C4-2B (cell line): ENCODE measurements at regions not wholly inside any gene's neighbourhood (a gene's known extent, or its start where the extent isn't known, plus 50 kb on each side); places are given as distances from the start of the nearest gene placed in this dataset.

Experiments
- CTCF ChIP-seq: fragments of 450-650 bp; conservative IDR thresholded peaks from 2 replicates; pipeline ENCODE4 v1.5.1; 2017; ENCODE audit warnings: mild to moderate bottlenecking
- ZFX ChIP-seq: fragments of 450-650 bp; IDR thresholded peaks from 2 replicates; pipeline ENCODE4 v1.6.1; 2017

DNA sequence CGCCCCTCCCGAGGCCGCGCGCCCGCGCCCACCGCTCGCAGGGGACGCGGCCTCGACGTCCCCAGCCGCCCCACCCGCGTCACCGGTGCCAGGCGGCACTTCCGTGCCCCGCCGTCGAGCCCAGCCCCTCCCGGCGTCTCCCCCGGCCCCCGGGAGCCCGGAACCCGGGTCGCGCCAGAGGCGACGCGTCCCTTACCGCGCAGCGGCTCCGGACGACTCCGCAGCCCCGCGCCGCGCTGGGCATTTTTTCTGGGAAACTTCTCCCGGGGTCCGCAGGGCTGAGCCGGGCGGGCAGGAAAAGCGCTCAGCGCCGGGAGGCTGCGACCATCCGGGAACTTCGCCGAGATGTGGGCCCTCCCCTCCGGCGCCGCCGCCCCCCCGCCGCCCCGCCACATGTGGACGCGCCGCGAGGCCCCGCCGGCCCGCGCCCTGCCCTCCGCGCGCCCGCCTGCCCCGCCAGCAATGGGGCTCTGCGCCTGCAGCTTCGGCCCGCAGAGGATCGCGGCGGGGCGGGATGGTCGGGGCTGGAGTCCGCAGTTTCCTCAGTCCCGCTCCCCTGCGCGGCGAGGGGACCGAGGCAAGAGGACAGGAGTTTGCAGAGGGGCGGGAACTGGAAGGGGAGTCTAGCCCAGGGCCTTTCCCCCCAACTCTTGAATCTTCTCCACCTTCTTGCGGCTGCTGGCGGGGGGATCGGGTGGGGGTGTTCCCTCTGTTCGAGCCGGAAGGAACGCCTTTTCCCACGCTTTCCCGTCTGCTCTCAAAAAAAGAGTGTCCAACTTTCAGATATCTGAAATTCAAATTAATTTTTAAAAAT, 81.5 kb downstream of the CHRNA1 start:
- TF ChIP-seq CTCF (no peak), ZFX (no peak)
